ENCODE measurements at regions not wholly inside any gene's neighbourhood (a gene's known extent, or its start where the extent isn't known, plus 50 kb on each side); places are given as distances from the start of the nearest gene placed in this dataset.

- no peak for DNase-seq (ENCODE audit: low read depth)
Measured at GRCh38 chr10:121101561-121101960, 250.4 kb downstream of the WDR11 start.

GRCh38 chr10:121102706-121103105 is 251.5 kb downstream of the WDR11 start:
- DNase-seq (ENCODE audit: low read depth), result no peak

- DNase-seq (ENCODE audit: low read depth), result no peak
Measured at GRCh38 chr10:121104476-121105111, 253.4 kb downstream of the WDR11 start.

GRCh38 chr10:121106611-121107010 is 255.4 kb downstream of the WDR11 start:
- no peak for DNase-seq (ENCODE audit: low read depth)

- no peak for DNase-seq (ENCODE audit: low read depth)
Measured at GRCh38 chr10:121108051-121108450, 256.9 kb downstream of the WDR11 start.

GRCh38 chr10:121110369-121110768 is 259.2 kb downstream of the WDR11 start:
- DNase-seq (ENCODE audit: low read depth), result no peak

GRCh38 chr10:121112136-121112535 is 261.0 kb downstream of the WDR11 start:
- DNase-seq (ENCODE audit: low read depth), result no peak

- no peak for DNase-seq (ENCODE audit: low read depth)
Measured at GRCh38 chr10:121112579-121113384, 261.6 kb downstream of the WDR11 start.

GRCh38 chr10:121113385-121113696 is 262.2 kb downstream of the WDR11 start:
- no peak for DNase-seq (ENCODE audit: low read depth)

GRCh38 chr10:121113911-121114310 is 262.7 kb downstream of the WDR11 start:
- no peak for DNase-seq (ENCODE audit: low read depth)

GRCh38 chr10:121115154-121115553 is 264.0 kb downstream of the WDR11 start:
- DNase-seq (ENCODE audit: low read depth), result no peak

GRCh38 chr10:121121462-121121861 is 270.3 kb downstream of the WDR11 start:
- DNase-seq (ENCODE audit: low read depth), result no peak

- DNase-seq (ENCODE audit: low read depth), result no peak
Measured at GRCh38 chr10:121127151-121127906, 276.2 kb downstream of the WDR11 start.

GRCh38 chr10:121128164-121128563 is 277.0 kb downstream of the WDR11 start:
- DNase-seq (ENCODE audit: low read depth), result no peak

GRCh38 chr10:121129266-121129665 is 278.1 kb downstream of the WDR11 start:
- DNase-seq (ENCODE audit: low read depth), result no peak

- no peak for DNase-seq (ENCODE audit: low read depth)
Measured at GRCh38 chr10:121130382-121130781, 279.2 kb downstream of the WDR11 start.

- DNase-seq (ENCODE audit: low read depth), result no peak
Measured at GRCh38 chr10:121131014-121131413, 279.9 kb downstream of the WDR11 start.

- DNase-seq (ENCODE audit: low read depth), result no peak
Measured at GRCh38 chr10:121131426-121132265, 280.5 kb downstream of the WDR11 start.

GRCh38 chr10:121132273-121132672 is 281.1 kb downstream of the WDR11 start:
- no peak for DNase-seq (ENCODE audit: low read depth)

- DNase-seq (ENCODE audit: low read depth), result no peak
Measured at GRCh38 chr10:121133901-121134300, 282.7 kb downstream of the WDR11 start.

- no peak for DNase-seq (ENCODE audit: low read depth)
Measured at GRCh38 chr10:121134711-121135110, 283.5 kb downstream of the WDR11 start.

- DNase-seq (ENCODE audit: low read depth), result no peak
Measured at GRCh38 chr10:121135512-121135911, 284.4 kb downstream of the WDR11 start.

Measured in activated T-cell treated with anti-CD3 and anti-CD28 coated beads for 24 hours (primary cell).